ENCODE measurements at regions not wholly inside any gene's neighbourhood (a gene's known extent, or its start where the extent isn't known, plus 50 kb on each side); places are given as distances from the start of the nearest gene placed in this dataset.

DNA sequence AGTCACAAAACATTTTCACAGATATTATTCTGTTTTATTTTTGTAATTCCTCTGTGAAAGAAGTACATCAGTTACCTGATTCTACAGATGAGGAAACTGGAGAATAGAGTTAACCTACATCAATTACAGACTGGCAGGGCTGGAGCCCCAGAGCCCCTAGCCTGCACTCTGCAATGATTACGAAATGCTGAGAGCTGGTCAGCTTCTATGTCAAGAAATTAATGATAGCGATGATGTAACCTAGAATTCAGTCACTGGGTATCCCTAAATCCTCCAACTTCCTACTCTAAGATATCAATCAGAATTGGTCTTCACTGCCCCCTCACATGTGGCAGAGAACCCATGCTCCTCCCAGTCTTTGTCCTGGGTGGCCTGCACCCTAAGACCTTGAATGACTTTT is 273.5 kb upstream of the PLET1 start:
- no peak for TF ChIP-seq POLR2AphosphoS5 (IDR thresholded peaks at IDR 0.05; ENCODE audit: low read depth, low read length)
- no peak for TF ChIP-seq SIN3A (IDR thresholded peaks at IDR 0.05; ENCODE audit: borderline replicate concordance, insufficient read depth, low read length)
- TF ChIP-seq, protein P1, sequence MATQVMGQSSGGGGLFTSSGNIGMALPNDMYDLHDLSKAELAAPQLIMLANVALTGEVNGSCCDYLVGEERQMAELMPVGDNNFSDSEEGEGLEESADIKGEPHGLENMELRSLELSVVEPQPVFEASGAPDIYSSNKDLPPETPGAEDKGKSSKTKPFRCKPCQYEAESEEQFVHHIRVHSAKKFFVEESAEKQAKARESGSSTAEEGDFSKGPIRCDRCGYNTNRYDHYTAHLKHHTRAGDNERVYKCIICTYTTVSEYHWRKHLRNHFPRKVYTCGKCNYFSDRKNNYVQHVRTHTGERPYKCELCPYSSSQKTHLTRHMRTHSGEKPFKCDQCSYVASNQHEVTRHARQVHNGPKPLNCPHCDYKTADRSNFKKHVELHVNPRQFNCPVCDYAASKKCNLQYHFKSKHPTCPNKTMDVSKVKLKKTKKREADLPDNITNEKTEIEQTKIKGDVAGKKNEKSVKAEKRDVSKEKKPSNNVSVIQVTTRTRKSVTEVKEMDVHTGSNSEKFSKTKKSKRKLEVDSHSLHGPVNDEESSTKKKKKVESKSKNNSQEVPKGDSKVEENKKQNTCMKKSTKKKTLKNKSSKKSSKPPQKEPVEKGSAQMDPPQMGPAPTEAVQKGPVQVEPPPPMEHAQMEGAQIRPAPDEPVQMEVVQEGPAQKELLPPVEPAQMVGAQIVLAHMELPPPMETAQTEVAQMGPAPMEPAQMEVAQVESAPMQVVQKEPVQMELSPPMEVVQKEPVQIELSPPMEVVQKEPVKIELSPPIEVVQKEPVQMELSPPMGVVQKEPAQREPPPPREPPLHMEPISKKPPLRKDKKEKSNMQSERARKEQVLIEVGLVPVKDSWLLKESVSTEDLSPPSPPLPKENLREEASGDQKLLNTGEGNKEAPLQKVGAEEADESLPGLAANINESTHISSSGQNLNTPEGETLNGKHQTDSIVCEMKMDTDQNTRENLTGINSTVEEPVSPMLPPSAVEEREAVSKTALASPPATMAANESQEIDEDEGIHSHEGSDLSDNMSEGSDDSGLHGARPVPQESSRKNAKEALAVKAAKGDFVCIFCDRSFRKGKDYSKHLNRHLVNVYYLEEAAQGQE (IDR thresholded peaks at IDR 0.05; ENCODE audit: insufficient read depth in 1 of 2, low read depth in 2 of 2, low read length in 2 of 2) = no peak
